Cardiac septum (tissue), 1 donor: ENCODE measurements at regions not wholly inside any gene's neighbourhood (a gene's known extent, or its start where the extent isn't known, plus 50 kb on each side); places are given as distances from the start of the nearest gene placed in this dataset.
"Not testable (repeated sequence)": the region's sequence is repeated elsewhere in the genome, so short reads cannot be mapped to it uniquely, and the experiment has no call there.

Experiments used
- DNase-seq: peaks from one replicate; pipeline ENCODE4 v3.0.0-alpha.2; 2020; ENCODE audit warnings: low spot score
- intact Hi-C: fragments of 100-400 bp; cut with DNase I; formaldehyde crosslinking; loops from one replicate; pipeline ENCODE4 v1.14.0; 2022
- donor health status: DM: no; HTN: no; CAD: no.

GRCh38 chr12:70008944-70009343, 183.9 kb downstream of the MYRFL start:
- no peak for DNase-seq
- intact Hi-C loops, result loop anchor here (10.0 kb wide), 1 partner anchor 46 kb away; no protein-coding TSS in a partner anchor

GRCh38 chr12:70011353-70011752, 186.3 kb downstream of the MYRFL start:
- no peak for DNase-seq
- intact Hi-C loops, result no loop called here

GRCh38 chr12:70013016-70013415, 188.0 kb downstream of the MYRFL start:
- intact Hi-C loops, DNase-seq: not testable (repeated sequence)

- intact Hi-C loops, result no loop called here
- no peak for DNase-seq
These were observed 203.5 kb downstream of the MYRFL start for GRCh38 chr12:70028515-70028914.

GRCh38 chr12:70028918-70029317, 203.9 kb downstream of the MYRFL start:
- intact Hi-C loops, result no loop called here
- no peak for DNase-seq

- no peak for DNase-seq
- intact Hi-C loops, result no loop called here
These were observed 206.0 kb downstream of the MYRFL start for GRCh38 chr12:70031046-70031445.

- intact Hi-C loops, result no loop called here
- DNase-seq, result no peak
These were observed 207.0 kb downstream of the MYRFL start for GRCh38 chr12:70032076-70032475.

GRCh38 chr12:70033310-70033709, 208.3 kb downstream of the MYRFL start:
- intact Hi-C loops, result no loop called here
- no peak for DNase-seq

GRCh38 chr12:70040141-70040540, 203.1 kb upstream of the CNOT2 start:
- intact Hi-C loops, result loop anchor here (10.0 kb wide), 2 partner anchors 55 to 145 kb away; no protein-coding TSS in a partner anchor
- no peak for DNase-seq

GRCh38 chr12:70042675-70043074, 200.6 kb upstream of the CNOT2 start:
- no peak for DNase-seq
- intact Hi-C loops, result loop anchor here (10.0 kb wide), 2 partner anchors 58 to 148 kb away; no protein-coding TSS in a partner anchor

GRCh38 chr12:70043490-70044138, 199.6 kb upstream of the CNOT2 start:
- no peak for DNase-seq
- intact Hi-C loops, result loop anchor here (10.0 kb wide), 2 partner anchors 59 to 149 kb away; no protein-coding TSS in a partner anchor

GRCh38 chr12:70044167-70044566, 199.1 kb upstream of the CNOT2 start:
- intact Hi-C loops, result loop anchor here (10.0 kb wide), 2 partner anchors 59 to 149 kb away; no protein-coding TSS in a partner anchor

GRCh38 chr12:70045036-70045435, 198.2 kb upstream of the CNOT2 start:
- intact Hi-C loops, result loop anchor here (10.0 kb wide), 2 partner anchors 60 to 150 kb away; no protein-coding TSS in a partner anchor
- no peak for DNase-seq

More at GRCh38 chr12:70044167-70044566, 199.1 kb upstream of the CNOT2 start:
- no peak for DNase-seq

- DNase-seq, result no peak
- intact Hi-C loops, result loop anchor here (10.0 kb wide), 2 partner anchors 61 to 151 kb away; no protein-coding TSS in a partner anchor
These were observed 197.7 kb upstream of the CNOT2 start for GRCh38 chr12:70045514-70045913.

GRCh38 chr12:70048521-70049250, 194.5 kb upstream of the CNOT2 start:
- intact Hi-C loops, result loop anchor here (10.0 kb wide), 2 partner anchors 64 to 154 kb away; no protein-coding TSS in a partner anchor
- DNase-seq, result no peak

- no peak for DNase-seq
- intact Hi-C loops, result loop anchor here (10.0 kb wide), 3 partner anchors 45 to 155 kb away; no protein-coding TSS in a partner anchor
These were observed 193.5 kb upstream of the CNOT2 start for GRCh38 chr12:70049596-70050360.

- intact Hi-C loops, result loop anchor here (10.0 kb wide), 1 partner anchor 48 kb away; no protein-coding TSS in a partner anchor
- DNase-seq, result no peak
These were observed 190.8 kb upstream of the CNOT2 start for GRCh38 chr12:70052476-70052875.

- intact Hi-C loops, result loop anchor here (10.0 kb wide), 1 partner anchor 48 kb away; no protein-coding TSS in a partner anchor
- no peak for DNase-seq
These were observed 190.2 kb upstream of the CNOT2 start for GRCh38 chr12:70052931-70053497.

GRCh38 chr12:70059373-70059772, 183.9 kb upstream of the CNOT2 start:
- DNase-seq, result no peak
- intact Hi-C loops, result loop anchor here (10.0 kb wide), 1 partner anchor 55 kb away; no protein-coding TSS in a partner anchor
